Epithelial cell of proximal tubule (primary cell): ENCODE measurements at regions not wholly inside any gene's neighbourhood (a gene's known extent, or its start where the extent isn't known, plus 50 kb on each side); places are given as distances from the start of the nearest gene placed in this dataset.

ENCODE experiments used
- DNase-seq: peaks from one replicate; pipeline ENCODE4 v3.0.0-alpha.2; 2011; ENCODE audit warnings: low read depth
- H3K4me3 ChIP-seq: 2 replicates; pipeline ENCODE4 v1.5.1; 2011; ENCODE audit warnings: low read depth, mild to moderate bottlenecking, low read length
- CTCF ChIP-seq: conservative IDR thresholded peaks from 2 replicates; pipeline ENCODE4 v1.5.1; 2012; ENCODE audit warnings: low read depth, mild to moderate bottlenecking, low read length

- peak; percentile 40 for DNase-seq
- no peak for TF ChIP-seq CTCF
- no peak overlapping the region for H3K4me3 ChIP-seq
These were observed 51.5 kb upstream of the MTHFD1L start for GRCh38 chr6:150813993-150814359.
